ENCODE measurements at regions not wholly inside any gene's neighbourhood (a gene's known extent, or its start where the extent isn't known, plus 50 kb on each side); places are given as distances from the start of the nearest gene placed in this dataset.

- no peak overlapping the region for H3K27ac ChIP-seq (ENCODE audit: insufficient read depth, low read length)
- POLR2A ChIA-PET (ENCODE audit: unreplicated experiment): no interaction called here
- no TSS peak for BruUV-seq (replicated peaks)
- H4K20me1 ChIP-seq (ENCODE audit: insufficient read depth, low read length): no peaks in the 10 kb centered on the region
- no peak overlapping the region for H2BK20ac ChIP-seq (ENCODE audit: low read depth, low read length)
- no peak overlapping the region for H4K91ac ChIP-seq (ENCODE audit: insufficient read depth, low read depth, low read length)
- H2BK5ac ChIP-seq (ENCODE audit: low read depth, low read length, poor library complexity, severe bottlenecking): no peak overlapping the region
- H3K9me1 ChIP-seq (ENCODE audit: insufficient read depth, low read length): peaks cover 3% of the 10 kb centered on the region
- H3K9ac ChIP-seq (ENCODE audit: low read depth, low read length): no peak overlapping the region
- CTCF ChIA-PET: no interaction called here
- H2AK9ac ChIP-seq (replicated peaks; ENCODE audit: low read depth, low read length, poor library complexity): no peak overlapping the region
- peak; percentile 32; the same call in 1 of the 2 replicates for ATAC-seq (ENCODE audit: low read depth)
- H3K4me1 ChIP-seq (ENCODE audit: control insufficient read depth, insufficient read depth, low read length): peaks cover 2% of the 10 kb centered on the region
- H4K8ac ChIP-seq (ENCODE audit: low read depth in 2 of 2, low read length in 2 of 2): no peak overlapping the region
- no peak overlapping the region for H4K5ac ChIP-seq (ENCODE audit: low read depth, low read length)
- H2AK5ac ChIP-seq (ENCODE audit: low read depth, low read length): no peak overlapping the region
- no peak overlapping the region for H3K23ac ChIP-seq (ENCODE audit: low read depth, low read length)
- H3K27me3 ChIP-seq (ENCODE audit: control insufficient read depth, insufficient read depth, low read length): no peaks in the 10 kb centered on the region
- intact Hi-C loops (cut with micrococcal nuclease): loop anchor here (5.0 kb wide), 1 partner anchor 94 kb away; the partner anchor contains the start of gene NANOGP8
- DNase-seq: peak; percentile 63
- TF ChIP-seq USF2 (IDR thresholded peaks at IDR 0.05; ENCODE audit: low read depth, low read length) (no peak), BHLHE40 (IDR thresholded peaks at IDR 0.05; ENCODE audit: low read depth, low read length) (no peak), ELK1 (IDR thresholded peaks at IDR 0.05; ENCODE audit: borderline replicate concordance, low read depth, low read length) (no peak), CHD1 (IDR thresholded peaks at IDR 0.05; ENCODE audit: low read depth, low read length) (no peak), RCOR1 (IDR thresholded peaks at IDR 0.05; ENCODE audit: insufficient replicate concordance, low read length) (no peak), NFE2L2 (IDR thresholded peaks at IDR 0.05; ENCODE audit: low read depth, low read length) (no peak), MAZ (IDR thresholded peaks at IDR 0.05; ENCODE audit: borderline replicate concordance, low read depth, low read length) (no peak), FOS (IDR thresholded peaks at IDR 0.05; ENCODE audit: low read depth, low read length) (no peak), CEBPB (IDR thresholded peaks at IDR 0.05; ENCODE audit: low read depth, low read length) (no peak), POLR2A (IDR thresholded peaks at IDR 0.05; ENCODE audit: low read depth, low read length) (no peak), SMC3 (IDR thresholded peaks at IDR 0.05; ENCODE audit: low read depth, low read length) (no peak), MAFK (IDR thresholded peaks at IDR 0.05; ENCODE audit: low read depth, low read length) (no peak; the same call in 1 of the 2 replicates), RFX5 (IDR thresholded peaks at IDR 0.05; ENCODE audit: low read depth, low read length) (no peak), MXI1 (IDR thresholded peaks at IDR 0.05; ENCODE audit: borderline replicate concordance, low read depth, low read length) (no peak), RAD21 (IDR thresholded peaks at IDR 0.05; ENCODE audit: low read length) (no peak)
- TF ChIP-seq, protein P1, sequence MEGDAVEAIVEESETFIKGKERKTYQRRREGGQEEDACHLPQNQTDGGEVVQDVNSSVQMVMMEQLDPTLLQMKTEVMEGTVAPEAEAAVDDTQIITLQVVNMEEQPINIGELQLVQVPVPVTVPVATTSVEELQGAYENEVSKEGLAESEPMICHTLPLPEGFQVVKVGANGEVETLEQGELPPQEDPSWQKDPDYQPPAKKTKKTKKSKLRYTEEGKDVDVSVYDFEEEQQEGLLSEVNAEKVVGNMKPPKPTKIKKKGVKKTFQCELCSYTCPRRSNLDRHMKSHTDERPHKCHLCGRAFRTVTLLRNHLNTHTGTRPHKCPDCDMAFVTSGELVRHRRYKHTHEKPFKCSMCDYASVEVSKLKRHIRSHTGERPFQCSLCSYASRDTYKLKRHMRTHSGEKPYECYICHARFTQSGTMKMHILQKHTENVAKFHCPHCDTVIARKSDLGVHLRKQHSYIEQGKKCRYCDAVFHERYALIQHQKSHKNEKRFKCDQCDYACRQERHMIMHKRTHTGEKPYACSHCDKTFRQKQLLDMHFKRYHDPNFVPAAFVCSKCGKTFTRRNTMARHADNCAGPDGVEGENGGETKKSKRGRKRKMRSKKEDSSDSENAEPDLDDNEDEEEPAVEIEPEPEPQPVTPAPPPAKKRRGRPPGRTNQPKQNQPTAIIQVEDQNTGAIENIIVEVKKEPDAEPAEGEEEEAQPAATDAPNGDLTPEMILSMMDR (conservative IDR thresholded peaks at IDR 0.05; ENCODE audit: low read depth, low read length): no peak
- no peak overlapping the region for H2AFZ ChIP-seq (replicated peaks; ENCODE audit: low read length, poor library complexity)
- no peaks in the 10 kb centered on the region for H3K36me3 ChIP-seq (ENCODE audit: control insufficient read depth, insufficient read depth, low read length)
- no peaks in the 10 kb centered on the region for H3K9me3 ChIP-seq (ENCODE audit: control insufficient read depth, insufficient read depth, low read length)
- H3K56ac ChIP-seq (ENCODE audit: extremely low read depth, insufficient read depth, low read length): no peak overlapping the region
- in situ Hi-C loops (cut with MboI; ENCODE audit: low sequenced_read_pairs): no loop called here
- H3K4me3 ChIP-seq (ENCODE audit: insufficient read depth, low read depth, low read length): no peak overlapping the region
- H2BK15ac ChIP-seq (ENCODE audit: low read depth, low read length): no peak overlapping the region
- H3K14ac ChIP-seq (replicated peaks; ENCODE audit: low read depth, low read length): no peak overlapping the region
- H2BK120ac ChIP-seq (ENCODE audit: low read depth, low read length): no peak overlapping the region
- dilution Hi-C loops (cut with HindIII; ENCODE audit: low sequenced_read_pairs, unreplicated experiment): no loop called here
- H3K18ac ChIP-seq (ENCODE audit: low read depth, low read length): no peak overlapping the region
- H3K4me2 ChIP-seq (ENCODE audit: low read depth, low read length): no peak overlapping the region
- no peaks in the 10 kb centered on the region for H3K79me1 ChIP-seq (ENCODE audit: low read depth in 1 of 2, low read length in 2 of 2)
- H3K4ac ChIP-seq (ENCODE audit: low read depth, low read length): no peak overlapping the region
Observed at GRCh38 chr15:35181538-35181937, 96.4 kb upstream of the NANOGP8 start.
